Right lobe of liver (tissue), 4 donors: ENCODE measurements at regions not wholly inside any gene's neighbourhood (a gene's known extent, or its start where the extent isn't known, plus 50 kb on each side); places are given as distances from the start of the nearest gene placed in this dataset.

Experiments
- POLR2A ChIP-seq: fragments of 450-650 bp; IDR thresholded peaks from one replicate; pipeline ENCODE4 v1.6.1; 2017; ENCODE audit warnings: antibody characterized with exemption, mild to moderate bottlenecking
- TF ChIP-seq, protein P1 (sequence below), 4 donors: fragments of 200-600 bp in 3 of 4; fragments of 450-650 bp in 1 of 4; IDR thresholded peaks; one replicate each; pipeline versions ENCODE4 v1.5.1 to v1.8.0; 2016 to 2022; ENCODE audit warnings: antibody characterized with exemption in 4 of 4, mild to moderate bottlenecking in 2 of 4
- donor health status: DM: no; HTN: no; CAD: no.
- donor health status: DM: no; HTN: no; CAD: no.
- donor health status: DM: no; HTN: yes; CAD: no.

DNA sequence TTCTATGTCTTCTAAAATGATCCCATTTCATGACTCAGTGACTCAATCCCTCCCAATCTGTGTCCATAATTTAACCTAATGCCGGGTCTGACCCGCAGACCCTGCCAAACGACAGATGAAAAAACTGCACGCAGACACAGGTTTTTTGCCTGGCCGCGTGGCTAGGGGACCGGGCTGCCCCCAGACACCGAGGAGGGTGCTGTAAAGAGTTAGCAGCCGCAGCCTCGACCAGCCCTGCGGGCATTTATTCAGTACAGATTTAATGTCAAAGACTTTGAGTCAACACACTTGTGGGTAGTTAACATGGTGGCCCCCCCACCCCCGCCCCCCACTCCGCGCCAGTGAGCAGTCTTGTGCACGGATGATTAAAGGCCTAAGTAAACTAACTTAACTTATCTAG is 1324.7 kb downstream of the GATA3 start:
- TF ChIP-seq POLR2A: no peak
- TF ChIP-seq, protein P1, sequence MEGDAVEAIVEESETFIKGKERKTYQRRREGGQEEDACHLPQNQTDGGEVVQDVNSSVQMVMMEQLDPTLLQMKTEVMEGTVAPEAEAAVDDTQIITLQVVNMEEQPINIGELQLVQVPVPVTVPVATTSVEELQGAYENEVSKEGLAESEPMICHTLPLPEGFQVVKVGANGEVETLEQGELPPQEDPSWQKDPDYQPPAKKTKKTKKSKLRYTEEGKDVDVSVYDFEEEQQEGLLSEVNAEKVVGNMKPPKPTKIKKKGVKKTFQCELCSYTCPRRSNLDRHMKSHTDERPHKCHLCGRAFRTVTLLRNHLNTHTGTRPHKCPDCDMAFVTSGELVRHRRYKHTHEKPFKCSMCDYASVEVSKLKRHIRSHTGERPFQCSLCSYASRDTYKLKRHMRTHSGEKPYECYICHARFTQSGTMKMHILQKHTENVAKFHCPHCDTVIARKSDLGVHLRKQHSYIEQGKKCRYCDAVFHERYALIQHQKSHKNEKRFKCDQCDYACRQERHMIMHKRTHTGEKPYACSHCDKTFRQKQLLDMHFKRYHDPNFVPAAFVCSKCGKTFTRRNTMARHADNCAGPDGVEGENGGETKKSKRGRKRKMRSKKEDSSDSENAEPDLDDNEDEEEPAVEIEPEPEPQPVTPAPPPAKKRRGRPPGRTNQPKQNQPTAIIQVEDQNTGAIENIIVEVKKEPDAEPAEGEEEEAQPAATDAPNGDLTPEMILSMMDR (IDR thresholded peaks at IDR 0.05): no peak
